IgD-negative memory B cell (primary cell): ENCODE measurements at regions not wholly inside any gene's neighbourhood (a gene's known extent, or its start where the extent isn't known, plus 50 kb on each side); places are given as distances from the start of the nearest gene placed in this dataset.

ENCODE experiments used
- H3K27ac Mint-ChIP-seq, 3 donors: one replicate each; pipeline ENCODE4 v1.8.0; 2020 to 2022; ENCODE audit warnings: mild to moderate bottlenecking in 3 of 3, mixed read lengths in 3 of 3, moderate library complexity in 1 of 3
- H3K27me3 Mint-ChIP-seq: one replicate; pipeline ENCODE4 v1.8.0; 2021; ENCODE audit warnings: mixed read lengths
- H3K36me3 Mint-ChIP-seq: one replicate; pipeline ENCODE4 v1.8.0; 2020; ENCODE audit warnings: mild to moderate bottlenecking, mixed read lengths
- H3K4me1 Mint-ChIP-seq, 3 donors: one replicate each; pipeline ENCODE4 v1.8.0; 2020 to 2022; ENCODE audit warnings: mixed read lengths in 3 of 3, mild to moderate bottlenecking in 1 of 3
- H3K4me3 Mint-ChIP-seq, 4 donors: one replicate each; pipeline ENCODE4 v1.8.0; 2020 to 2022; ENCODE audit warnings: mild to moderate bottlenecking in 4 of 4, mixed read lengths in 4 of 4, moderate library complexity in 3 of 4
- H3K9me3 Mint-ChIP-seq, 3 donors: one replicate each; pipeline ENCODE4 v1.8.0; 2020 to 2021; ENCODE audit warnings: mixed read lengths in 3 of 3, mild to moderate bottlenecking in 1 of 3

GRCh38 chr3:41126472-41126871 lies 72.8 kb upstream of the CTNNB1 start:
- Mint-ChIP-seq H3K9me3 (peaks cover 17 to 19% (median 18%) of the 10 kb centered on the region in 3 donors), H3K4me1 (no peaks in the 10 kb centered on the region), H3K36me3 (peaks cover 4% of the 10 kb centered on the region), H3K27ac (no peak overlapping the region), H3K4me3 (no peak overlapping the region), H3K27me3 (peaks cover 4% of the 10 kb centered on the region)

- no peak overlapping the region for H3K4me3 Mint-ChIP-seq
- H3K27ac Mint-ChIP-seq: no peak overlapping the region
- no peaks in the 10 kb centered on the region for H3K4me1 Mint-ChIP-seq
- H3K27me3 Mint-ChIP-seq: peaks cover 4% of the 10 kb centered on the region
- peaks cover 18 to 21% (median 19%) of the 10 kb centered on the region in 3 donors for H3K9me3 Mint-ChIP-seq
- peaks cover 6% of the 10 kb centered on the region for H3K36me3 Mint-ChIP-seq
Measured at GRCh38 chr3:41126961-41127360, 72.3 kb upstream of the CTNNB1 start.

GRCh38 chr3:41127414-41127813 lies 71.9 kb upstream of the CTNNB1 start:
- Mint-ChIP-seq H3K4me3 (no peak overlapping the region), H3K27ac (no peak overlapping the region), H3K27me3 (peaks cover 4% of the 10 kb centered on the region), H3K36me3 (peaks cover 6% of the 10 kb centered on the region), H3K4me1 (no peaks in the 10 kb centered on the region), H3K9me3 (peaks cover 18 to 21% (median 19%) of the 10 kb centered on the region in 3 donors)

GRCh38 chr3:41129731-41130130 lies 69.6 kb upstream of the CTNNB1 start:
- H3K27me3 Mint-ChIP-seq: peaks cover 4% of the 10 kb centered on the region
- H3K4me1 Mint-ChIP-seq: no peaks in the 10 kb centered on the region
- peak overlapping the region in 1 of 3 donors; percentile 58 for H3K27ac Mint-ChIP-seq
- H3K9me3 Mint-ChIP-seq: peaks cover 18 to 21% (median 19%) of the 10 kb centered on the region in 3 donors
- peaks cover 2% of the 10 kb centered on the region for H3K36me3 Mint-ChIP-seq
- H3K4me3 Mint-ChIP-seq: no peak overlapping the region

- no peaks in the 10 kb centered on the region for H3K4me1 Mint-ChIP-seq
- peaks cover 2% of the 10 kb centered on the region for H3K27me3 Mint-ChIP-seq
- H3K4me3 Mint-ChIP-seq: no peak overlapping the region
Measured at GRCh38 chr3:41131224-41131623, 68.1 kb upstream of the CTNNB1 start.

GRCh38 chr3:41137686-41138111 lies 61.6 kb upstream of the CTNNB1 start:
- Mint-ChIP-seq H3K27ac (no peak overlapping the region), H3K36me3 (no peaks in the 10 kb centered on the region), H3K4me3 (no peak overlapping the region), H3K9me3 (peaks cover 0 to 6% (median 2%) of the 10 kb centered on the region in 3 donors), H3K4me1 (no peaks in the 10 kb centered on the region), H3K27me3 (peaks cover 9% of the 10 kb centered on the region)

More at GRCh38 chr3:41131224-41131623, 68.1 kb upstream of the CTNNB1 start:
- Mint-ChIP-seq H3K36me3 (peaks cover 2% of the 10 kb centered on the region), H3K27ac (no peak overlapping the region), H3K9me3 (peaks cover 12 to 16% (median 16%) of the 10 kb centered on the region in 3 donors)

GRCh38 chr3:41138146-41138545 lies 61.2 kb upstream of the CTNNB1 start:
- Mint-ChIP-seq H3K27me3 (peaks cover 11% of the 10 kb centered on the region), H3K27ac (no peak overlapping the region), H3K4me1 (no peaks in the 10 kb centered on the region), H3K36me3 (no peaks in the 10 kb centered on the region), H3K4me3 (no peak overlapping the region), H3K9me3 (peaks cover 0 to 6% (median 2%) of the 10 kb centered on the region in 3 donors)

GRCh38 chr3:41138601-41139000 lies 60.7 kb upstream of the CTNNB1 start:
- peaks cover 0 to 6% (median 2%) of the 10 kb centered on the region in 3 donors for H3K9me3 Mint-ChIP-seq
- H3K36me3 Mint-ChIP-seq: no peaks in the 10 kb centered on the region
- peaks cover 11% of the 10 kb centered on the region for H3K27me3 Mint-ChIP-seq
- H3K27ac Mint-ChIP-seq: no peak overlapping the region
- H3K4me1 Mint-ChIP-seq: no peaks in the 10 kb centered on the region
- no peak overlapping the region for H3K4me3 Mint-ChIP-seq

GRCh38 chr3:41140242-41140641 lies 59.1 kb upstream of the CTNNB1 start:
- Mint-ChIP-seq H3K4me3 (no peak overlapping the region), H3K4me1 (no peaks in the 10 kb centered on the region), H3K27ac (no peak overlapping the region), H3K9me3 (peaks cover 0 to 6% (median 2%) of the 10 kb centered on the region in 3 donors), H3K27me3 (peaks cover 11% of the 10 kb centered on the region), H3K36me3 (no peaks in the 10 kb centered on the region)

- no peaks in the 10 kb centered on the region for H3K4me1 Mint-ChIP-seq
- no peak overlapping the region for H3K4me3 Mint-ChIP-seq
- H3K27ac Mint-ChIP-seq: no peak overlapping the region
- peaks cover 11% of the 10 kb centered on the region for H3K27me3 Mint-ChIP-seq
- peaks cover 0 to 8% (median 8%) of the 10 kb centered on the region in 3 donors for H3K9me3 Mint-ChIP-seq
- H3K36me3 Mint-ChIP-seq: peaks cover 4% of the 10 kb centered on the region
Measured at GRCh38 chr3:41141433-41142167, 57.7 kb upstream of the CTNNB1 start.

GRCh38 chr3:41143421-41144031 lies 55.8 kb upstream of the CTNNB1 start:
- Mint-ChIP-seq H3K27ac (no peak overlapping the region), H3K4me1 (no peaks in the 10 kb centered on the region), H3K36me3 (peaks cover 7% of the 10 kb centered on the region), H3K4me3 (no peak overlapping the region), H3K9me3 (peaks cover 0 to 19% (median 7%) of the 10 kb centered on the region in 3 donors), H3K27me3 (peaks cover 11% of the 10 kb centered on the region)

- peaks cover 0 to 19% (median 6%) of the 10 kb centered on the region in 3 donors for H3K9me3 Mint-ChIP-seq
- peaks cover 15% of the 10 kb centered on the region for H3K27me3 Mint-ChIP-seq
- H3K4me3 Mint-ChIP-seq: no peak overlapping the region
- peaks cover 7% of the 10 kb centered on the region for H3K36me3 Mint-ChIP-seq
- no peaks in the 10 kb centered on the region for H3K4me1 Mint-ChIP-seq
- H3K27ac Mint-ChIP-seq: no peak overlapping the region
Measured at GRCh38 chr3:41144631-41145030, 54.7 kb upstream of the CTNNB1 start.

- no peaks in the 10 kb centered on the region for H3K4me1 Mint-ChIP-seq
- peaks cover 8% of the 10 kb centered on the region for H3K36me3 Mint-ChIP-seq
- H3K27ac Mint-ChIP-seq: no peak overlapping the region
- H3K4me3 Mint-ChIP-seq: peak overlapping the region in 1 of 4 donors; percentile 44
- peaks cover 0 to 19% (median 2%) of the 10 kb centered on the region in 3 donors for H3K9me3 Mint-ChIP-seq
- peaks cover 8% of the 10 kb centered on the region for H3K27me3 Mint-ChIP-seq
Measured at GRCh38 chr3:41148478-41148877, 50.8 kb upstream of the CTNNB1 start.

- Mint-ChIP-seq H3K4me1 (no peaks in the 10 kb centered on the region), H3K36me3 (peaks cover 8% of the 10 kb centered on the region), H3K4me3 (no peak overlapping the region), H3K27me3 (peaks cover 8% of the 10 kb centered on the region), H3K9me3 (peaks cover 0 to 19% (median 2%) of the 10 kb centered on the region in 3 donors), H3K27ac (no peak overlapping the region)
Measured at GRCh38 chr3:41148901-41149300, 50.4 kb upstream of the CTNNB1 start.
